Suprapubic skin (tissue), 4 donors: ENCODE measurements at regions not wholly inside any gene's neighbourhood (a gene's known extent, or its start where the extent isn't known, plus 50 kb on each side); places are given as distances from the start of the nearest gene placed in this dataset.

ENCODE experiments used
- DNase-seq, 2 donors: peaks; one replicate each; pipeline ENCODE4 v3.0.0-alpha.2; 2019; ENCODE audit warnings: low spot score in 2 of 2
- H3K27ac ChIP-seq: fragments of 200-600 bp; sonication (generic); one replicate; pipeline ENCODE4 v1.5.1; 2019
- H3K27me3 ChIP-seq: fragments of 200-600 bp; sonication (generic); one replicate; pipeline ENCODE4 v1.5.1; 2019
- H3K36me3 ChIP-seq: fragments of 200-600 bp; sonication (generic); one replicate; pipeline ENCODE4 v1.5.1; 2019
- H3K4me1 ChIP-seq: fragments of 200-600 bp; sonication (generic); one replicate; pipeline ENCODE4 v1.5.1; 2019
- H3K4me3 ChIP-seq: fragments of 200-600 bp; sonication (generic); one replicate; pipeline ENCODE4 v1.5.1; 2019; ENCODE audit warnings: mild to moderate bottlenecking
- H3K9me3 ChIP-seq: fragments of 200-600 bp; sonication (generic); one replicate; pipeline ENCODE4 v1.5.1; 2019
- CTCF ChIP-seq, 2 donors: fragments of 200-600 bp in 1 of 2; fragments of 450-650 bp in 1 of 2; sonication (generic) in 1 of 2; IDR thresholded peaks; one replicate each; pipeline ENCODE4 v1.5.1; 2016 to 2019; ENCODE audit warnings: antibody characterized with exemption in 2 of 2, mild to moderate bottlenecking in 1 of 2, moderate library complexity in 1 of 2
- EP300 ChIP-seq: sonication (generic); formaldehyde crosslinking; IDR thresholded peaks from one replicate; pipeline ENCODE4 v1.6.1; 2017; ENCODE audit warnings: antibody characterized with exemption
- POLR2A ChIP-seq, 2 donors: fragments of 450-650 bp; IDR thresholded peaks; one replicate each; pipeline ENCODE4 v1.6.1; 2017; ENCODE audit warnings: antibody characterized with exemption in 2 of 2, mild to moderate bottlenecking in 2 of 2, moderate library complexity in 2 of 2
- POLR2AphosphoS5 ChIP-seq, 3 donors: sonication (generic); formaldehyde crosslinking; IDR thresholded peaks; one replicate each; pipeline ENCODE4 v1.6.1; 2017; ENCODE audit warnings: antibody characterized with exemption in 3 of 3
- WGBS: methylation state at CpG from one replicate; pipeline ENCODE4 v1.1.5; 2018; 5-methylcytosine and 5-hydroxymethylcytosine counted together

GRCh38 chr17:72407931-72408330, 287.1 kb downstream of the SOX9 start:
- WGBS = 51% methylated on average over 4 of the region's 4 CpGs
- no peak for TF ChIP-seq POLR2AphosphoS5 (IDR thresholded peaks at IDR 0.05)
- no peak for TF ChIP-seq CTCF (IDR thresholded peaks at IDR 0.05)
- TF ChIP-seq EP300 = no peak
- TF ChIP-seq POLR2A (IDR thresholded peaks at IDR 0.05) = no peak
- no peak overlapping the region for H3K27ac ChIP-seq
- H3K4me1 ChIP-seq = peaks cover 33% of the 10 kb centered on the region
- no peak for DNase-seq
- H3K27me3 ChIP-seq = no peaks in the 10 kb centered on the region
- no peaks in the 10 kb centered on the region for H3K9me3 ChIP-seq
- peaks cover 3% of the 10 kb centered on the region for H3K36me3 ChIP-seq
- H3K4me3 ChIP-seq = no peak overlapping the region

DNA sequence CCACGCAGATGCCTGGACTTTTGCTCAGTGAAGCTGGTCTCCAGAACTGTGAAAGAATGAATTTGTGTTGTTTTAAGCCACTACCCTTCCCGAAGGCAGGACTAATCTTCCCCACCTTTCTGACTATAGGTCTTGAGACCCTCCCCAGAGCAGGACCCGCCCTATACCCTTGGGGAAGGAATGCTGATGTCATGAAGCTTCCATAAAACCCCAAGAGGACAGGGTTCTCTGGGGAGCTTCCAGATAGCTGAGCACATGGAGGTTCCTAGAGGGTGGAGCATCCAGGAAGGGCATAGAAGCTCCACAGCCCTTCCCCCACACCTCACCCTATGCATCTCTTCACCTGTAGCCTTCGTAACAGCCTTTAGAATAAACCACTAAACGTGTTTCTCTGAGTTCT, 287.8 kb downstream of the SOX9 start:
- TF ChIP-seq CTCF (IDR thresholded peaks at IDR 0.05) (no peak), POLR2A (IDR thresholded peaks at IDR 0.05) (no peak), EP300 (no peak), POLR2AphosphoS5 (IDR thresholded peaks at IDR 0.05) (no peak)
- 91% methylated on average over 5 of the region's 5 CpGs for WGBS
- no peak overlapping the region for H3K27ac ChIP-seq

GRCh38 chr17:72409405-72410002, 288.7 kb downstream of the SOX9 start:
- Histone ChIP-seq H3K4me3 (no peak overlapping the region), H3K9me3 (no peaks in the 10 kb centered on the region), H3K27me3 (no peaks in the 10 kb centered on the region), H3K4me1 (peaks cover 33% of the 10 kb centered on the region), H3K36me3 (no peaks in the 10 kb centered on the region), H3K27ac (no peak overlapping the region)
- TF ChIP-seq POLR2AphosphoS5 (IDR thresholded peaks at IDR 0.05) = no peak
- DNase-seq = no peak
- 89% methylated on average over 2 of the region's 2 CpGs for WGBS

More for the DNA sequence above, 287.8 kb downstream of the SOX9 start:
- no peaks in the 10 kb centered on the region for H3K27me3 ChIP-seq
- H3K36me3 ChIP-seq = no peaks in the 10 kb centered on the region
- H3K4me3 ChIP-seq = no peak overlapping the region
- DNase-seq = peak in 1 of 2 donors; percentile 14
- peaks cover 33% of the 10 kb centered on the region for H3K4me1 ChIP-seq
- H3K9me3 ChIP-seq = no peaks in the 10 kb centered on the region

GRCh38 chr17:72411124-72411563, 290.3 kb downstream of the SOX9 start:
- peaks cover 33% of the 10 kb centered on the region for H3K4me1 ChIP-seq
- TF ChIP-seq CTCF (IDR thresholded peaks at IDR 0.05) (no peak), POLR2AphosphoS5 (IDR thresholded peaks at IDR 0.05) (no peak), POLR2A (IDR thresholded peaks at IDR 0.05) (no peak), EP300 (no peak)
- 68% methylated on average over 6 of the region's 6 CpGs for WGBS
- H3K9me3 ChIP-seq = no peaks in the 10 kb centered on the region
- no peaks in the 10 kb centered on the region for H3K36me3 ChIP-seq
- DNase-seq = no peak
- H3K27me3 ChIP-seq = no peaks in the 10 kb centered on the region
- H3K4me3 ChIP-seq = no peak overlapping the region
- H3K27ac ChIP-seq = peak overlapping the region; percentile 50

GRCh38 chr17:72412650-72413076, 291.8 kb downstream of the SOX9 start:
- TF ChIP-seq POLR2AphosphoS5 (IDR thresholded peaks at IDR 0.05) = no peak
- no peak for TF ChIP-seq EP300
- no peak for TF ChIP-seq POLR2A (IDR thresholded peaks at IDR 0.05)
- TF ChIP-seq CTCF (IDR thresholded peaks at IDR 0.05) = no peak
- DNase-seq = no peak
- WGBS = 59% methylated on average over 5 of the region's 5 CpGs

More at GRCh38 chr17:72412650-72413076, 291.8 kb downstream of the SOX9 start:
- Histone ChIP-seq H3K9me3 (peaks cover 12% of the 10 kb centered on the region), H3K27me3 (no peaks in the 10 kb centered on the region), H3K4me1 (peaks cover 33% of the 10 kb centered on the region), H3K4me3 (no peak overlapping the region), H3K27ac (no peak overlapping the region), H3K36me3 (no peaks in the 10 kb centered on the region)
